ENCODE measurements at regions not wholly inside any gene's neighbourhood (a gene's known extent, or its start where the extent isn't known, plus 50 kb on each side); places are given as distances from the start of the nearest gene placed in this dataset.

- Mint-ChIP-seq H3K9me3 (no peaks in the 10 kb centered on the region), H3K4me3 (no peak overlapping the region), H3K27ac (no peak overlapping the region), H3K36me3 (no peaks in the 10 kb centered on the region), H3K4me1 (no peaks in the 10 kb centered on the region), H3K27me3 (ENCODE audit: insufficient read depth, low read depth) (peaks cover 2% of the 10 kb centered on the region)
- H3K27me3 ChIP-seq: no peaks in the 10 kb centered on the region
- no peak overlapping the region for H3K27ac ChIP-seq
- no peaks in the 10 kb centered on the region for H3F3A ChIP-seq (ENCODE audit: low read depth)
- no peak overlapping the region for H3K9ac ChIP-seq
- no peak overlapping the region for H2AFZ ChIP-seq (replicated peaks)
- no peak overlapping the region for H3K4me2 ChIP-seq
- no peak for TF ChIP-seq EZH2 (IDR thresholded peaks at IDR 0.05)
- TF ChIP-seq EZH2phosphoT487 (IDR thresholded peaks at IDR 0.05): no peak
- no peak for TF ChIP-seq CTCF (IDR thresholded peaks at IDR 0.05)
- no peaks in the 10 kb centered on the region for H3K9me3 ChIP-seq (ENCODE audit: low read depth)
- H3K4me1 ChIP-seq: no peaks in the 10 kb centered on the region
- H4K20me1 ChIP-seq (ENCODE audit: low read depth): no peaks in the 10 kb centered on the region
- no peak for DNase-seq (ENCODE audit: low spot score)
- no peaks in the 10 kb centered on the region for H3K36me3 ChIP-seq
- H3K79me2 ChIP-seq (ENCODE audit: low read depth): no peaks in the 10 kb centered on the region
- no peak overlapping the region for H3K4me3 ChIP-seq
Observed at GRCh38 chr1:70906800-70907199, 140.8 kb downstream of the PTGER3 start.

GRCh38 chr1:70907563-70908310 is 139.9 kb downstream of the PTGER3 start:
- H3K9me3 Mint-ChIP-seq: no peaks in the 10 kb centered on the region
- H3K27me3 Mint-ChIP-seq (ENCODE audit: insufficient read depth, low read depth): peaks cover 2% of the 10 kb centered on the region
- H2AFZ ChIP-seq (replicated peaks): no peak overlapping the region
- H3K4me1 Mint-ChIP-seq: no peaks in the 10 kb centered on the region
- H3K36me3 ChIP-seq: no peaks in the 10 kb centered on the region
- H3K27ac ChIP-seq: no peak overlapping the region
- H3K36me3 Mint-ChIP-seq: no peaks in the 10 kb centered on the region
- no peak overlapping the region for H3K4me3 ChIP-seq
- no peak overlapping the region for H3K4me3 Mint-ChIP-seq
- no peak overlapping the region for H3K9ac ChIP-seq
- no peak for DNase-seq (ENCODE audit: low spot score)
- H3K27ac Mint-ChIP-seq: no peak overlapping the region
- no peaks in the 10 kb centered on the region for H3F3A ChIP-seq (ENCODE audit: low read depth)
- H3K79me2 ChIP-seq (ENCODE audit: low read depth): no peaks in the 10 kb centered on the region
- H4K20me1 ChIP-seq (ENCODE audit: low read depth): no peaks in the 10 kb centered on the region
- H3K9me3 ChIP-seq (ENCODE audit: low read depth): no peaks in the 10 kb centered on the region
- no peaks in the 10 kb centered on the region for H3K4me1 ChIP-seq
- no peak overlapping the region for H3K4me2 ChIP-seq
- H3K27me3 ChIP-seq: no peaks in the 10 kb centered on the region
- TF ChIP-seq CTCF (IDR thresholded peaks at IDR 0.05) (no peak), EZH2phosphoT487 (IDR thresholded peaks at IDR 0.05) (no peak), EZH2 (IDR thresholded peaks at IDR 0.05) (no peak)

- Histone ChIP-seq H3K36me3 (no peaks in the 10 kb centered on the region), H3K4me3 (no peak overlapping the region), H2AFZ (replicated peaks) (no peak overlapping the region), H3K79me2 (ENCODE audit: low read depth) (no peaks in the 10 kb centered on the region), H3K27me3 (no peaks in the 10 kb centered on the region), H3K9ac (no peak overlapping the region), H3K4me2 (no peak overlapping the region), H3K9me3 (ENCODE audit: low read depth) (no peaks in the 10 kb centered on the region), H3K4me1 (no peaks in the 10 kb centered on the region), H3F3A (ENCODE audit: low read depth) (no peaks in the 10 kb centered on the region), H4K20me1 (ENCODE audit: low read depth) (no peaks in the 10 kb centered on the region), H3K27ac (no peak overlapping the region)
- Mint-ChIP-seq H3K4me1 (no peaks in the 10 kb centered on the region), H3K27me3 (ENCODE audit: insufficient read depth, low read depth) (peaks cover 2% of the 10 kb centered on the region), H3K4me3 (no peak overlapping the region), H3K36me3 (no peaks in the 10 kb centered on the region), H3K27ac (no peak overlapping the region), H3K9me3 (no peaks in the 10 kb centered on the region)
- no peak for TF ChIP-seq EZH2phosphoT487 (IDR thresholded peaks at IDR 0.05)
- TF ChIP-seq CTCF (IDR thresholded peaks at IDR 0.05): no peak
- no peak for TF ChIP-seq EZH2 (IDR thresholded peaks at IDR 0.05)
- no peak for DNase-seq (ENCODE audit: low spot score)
Observed at GRCh38 chr1:70909262-70909822, 138.3 kb downstream of the PTGER3 start.
